ENCODE measurements at regions not wholly inside any gene's neighbourhood (a gene's known extent, or its start where the extent isn't known, plus 50 kb on each side); places are given as distances from the start of the nearest gene placed in this dataset.

- no peak overlapping the region for H4K8ac ChIP-seq (ENCODE audit: low read length)
Measured at GRCh38 chr12:97368462-97369163, 94.0 kb upstream of the RMST start.

DNA sequence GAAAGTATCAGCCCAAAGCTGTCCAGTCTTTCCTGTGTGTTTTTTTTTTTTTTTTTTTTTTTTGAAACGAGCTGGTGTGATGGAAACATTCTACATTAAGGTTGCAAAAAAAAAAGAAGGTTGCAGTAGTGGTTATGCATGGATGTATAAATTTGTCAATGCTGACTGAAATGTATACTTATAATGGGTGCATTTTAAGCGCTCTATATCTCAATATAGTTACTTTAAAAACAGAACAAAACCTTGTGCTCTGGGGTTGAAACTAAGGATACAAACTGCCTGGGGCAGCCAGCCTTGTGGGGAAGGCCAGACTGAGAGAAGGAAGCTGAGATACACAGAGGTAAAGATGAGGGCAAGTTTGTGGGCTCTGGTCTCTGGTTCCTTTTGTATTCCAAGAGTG is 87.3 kb upstream of the RMST start:
- H3K36me3 ChIP-seq (ENCODE audit: control insufficient read depth in 1 of 2, insufficient read depth in 2 of 2, low read depth in 1 of 2, low read length in 2 of 2) = no peaks in the 10 kb centered on the region
- WGBS = no CpG with 5 or more reads among the region's 2 CpGs
- no peak overlapping the region for H2BK15ac ChIP-seq (ENCODE audit: low read depth, poor library complexity, severe bottlenecking)
- H3K27ac ChIP-seq (ENCODE audit: low read length, poor library complexity, severe bottlenecking) = no peak overlapping the region
- H3K27me3 ChIP-seq (ENCODE audit: control insufficient read depth in 1 of 2, insufficient read depth in 1 of 2, low read length in 2 of 2) = no peaks in the 10 kb centered on the region
- H2AFZ ChIP-seq (ENCODE audit: low read depth, low read length) = no peak overlapping the region
- H3K4me2 ChIP-seq (ENCODE audit: low read length, poor library complexity, severe bottlenecking) = no peak overlapping the region
- no peak overlapping the region for H2AK5ac ChIP-seq (ENCODE audit: low read length, severe bottlenecking)
- no peak overlapping the region for H4K8ac ChIP-seq (ENCODE audit: low read length)
- H4K91ac ChIP-seq (ENCODE audit: low read length) = no peak overlapping the region
- H3K4me1 ChIP-seq (ENCODE audit: control insufficient read depth, insufficient read depth, low read depth, low read length) = no peaks in the 10 kb centered on the region
- no peak overlapping the region for H2BK120ac ChIP-seq (ENCODE audit: low read depth, low read length)
- H3K4me3 ChIP-seq (ENCODE audit: insufficient read depth in 1 of 2, low read depth in 1 of 2, low read length in 2 of 2) = no peak overlapping the region
- no peaks in the 10 kb centered on the region for H3K79me1 ChIP-seq (replicated peaks; ENCODE audit: low read length, poor library complexity, severe bottlenecking)
- no peak overlapping the region for H3K4ac ChIP-seq (ENCODE audit: low read depth in 1 of 2, low read length in 2 of 2)
- no peak overlapping the region for H3K18ac ChIP-seq (ENCODE audit: low read depth in 1 of 2, low read length in 2 of 2)
- DNase-seq = no peak
- H2BK12ac ChIP-seq (ENCODE audit: low read length in 2 of 2) = no peak overlapping the region
- H3K9ac ChIP-seq (ENCODE audit: low read length) = no peak overlapping the region
- H3K9me3 ChIP-seq (ENCODE audit: control insufficient read depth, low read length) = no peaks in the 10 kb centered on the region
- no peak overlapping the region for H3K14ac ChIP-seq (ENCODE audit: low read length in 2 of 2)
- no peak overlapping the region for H2BK5ac ChIP-seq (ENCODE audit: low read depth, low read length, poor library complexity, severe bottlenecking)
- no peak overlapping the region for H3K23ac ChIP-seq (ENCODE audit: low read length in 2 of 2)

More at GRCh38 chr12:97368462-97369163, 94.0 kb upstream of the RMST start:
- Histone ChIP-seq H3K9me3 (ENCODE audit: control insufficient read depth, low read length) (no peaks in the 10 kb centered on the region), H3K4me2 (ENCODE audit: low read length, poor library complexity, severe bottlenecking) (no peak overlapping the region), H3K4me3 (ENCODE audit: insufficient read depth in 1 of 2, low read depth in 1 of 2, low read length in 2 of 2) (no peak overlapping the region), H3K27me3 (ENCODE audit: control insufficient read depth in 1 of 2, insufficient read depth in 1 of 2, low read length in 2 of 2) (no peaks in the 10 kb centered on the region), H3K18ac (ENCODE audit: low read depth in 1 of 2, low read length in 2 of 2) (no peak overlapping the region), H4K91ac (ENCODE audit: low read length) (no peak overlapping the region), H3K14ac (ENCODE audit: low read length in 2 of 2) (no peak overlapping the region), H3K4ac (ENCODE audit: low read depth in 1 of 2, low read length in 2 of 2) (no peak overlapping the region), H3K36me3 (ENCODE audit: control insufficient read depth in 1 of 2, insufficient read depth in 2 of 2, low read depth in 1 of 2, low read length in 2 of 2) (no peaks in the 10 kb centered on the region), H2AK5ac (ENCODE audit: low read length, severe bottlenecking) (no peak overlapping the region), H2BK15ac (ENCODE audit: low read depth, poor library complexity, severe bottlenecking) (no peak overlapping the region), H2BK12ac (ENCODE audit: low read length in 2 of 2) (no peak overlapping the region), H3K23ac (ENCODE audit: low read length in 2 of 2) (no peak overlapping the region), H3K27ac (ENCODE audit: low read length, poor library complexity, severe bottlenecking) (no peak overlapping the region), H3K9ac (ENCODE audit: low read length) (no peak overlapping the region), H2AFZ (ENCODE audit: low read depth, low read length) (no peak overlapping the region), H3K79me1 (replicated peaks; ENCODE audit: low read length, poor library complexity, severe bottlenecking) (no peaks in the 10 kb centered on the region), H3K4me1 (ENCODE audit: control insufficient read depth, insufficient read depth, low read depth, low read length) (peaks cover 2% of the 10 kb centered on the region), H2BK120ac (ENCODE audit: low read depth, low read length) (no peak overlapping the region), H2BK5ac (ENCODE audit: low read depth, low read length, poor library complexity, severe bottlenecking) (no peak overlapping the region)
- 70% methylated on average over 5 of the region's 7 CpGs for WGBS
- DNase-seq = no peak

- Histone ChIP-seq H3K9ac (ENCODE audit: low read length) (no peak overlapping the region), H3K14ac (ENCODE audit: low read length in 2 of 2) (no peak overlapping the region), H2BK120ac (ENCODE audit: low read depth, low read length) (no peak overlapping the region)
Measured at GRCh38 chr12:97380440-97380839, 82.2 kb upstream of the RMST start.

DNA sequence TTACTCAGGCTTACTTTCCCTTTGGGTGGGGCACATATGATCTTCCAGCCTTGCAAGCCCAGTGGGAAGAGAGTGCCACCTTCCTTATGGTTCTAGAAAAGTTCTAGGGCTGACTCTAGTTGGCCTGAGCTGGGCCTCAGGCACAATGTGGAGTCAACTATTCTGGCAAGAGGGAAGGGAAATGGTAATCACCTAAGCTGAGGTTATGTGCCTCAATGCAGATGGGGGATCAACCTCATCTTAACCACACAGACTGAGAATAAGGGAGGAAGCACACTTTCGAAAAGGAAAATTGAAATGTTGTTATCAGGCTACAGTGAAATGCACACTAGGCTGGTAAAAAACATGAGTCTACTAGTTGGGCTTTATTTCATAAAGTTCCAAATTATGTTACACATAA is 77.5 kb upstream of the RMST start:
- no peak overlapping the region for H2BK15ac ChIP-seq (ENCODE audit: low read depth, poor library complexity, severe bottlenecking)
- no peaks in the 10 kb centered on the region for H3K27me3 ChIP-seq (ENCODE audit: control insufficient read depth in 1 of 2, insufficient read depth in 1 of 2, low read length in 2 of 2)
- no peak overlapping the region for H3K14ac ChIP-seq (ENCODE audit: low read length in 2 of 2)
- H3K4me1 ChIP-seq (ENCODE audit: control insufficient read depth, insufficient read depth, low read depth, low read length) = peaks cover 6% of the 10 kb centered on the region
- H3K18ac ChIP-seq (ENCODE audit: low read depth in 1 of 2, low read length in 2 of 2) = no peak overlapping the region
- H2BK12ac ChIP-seq (ENCODE audit: low read length in 2 of 2) = no peak overlapping the region
- H3K36me3 ChIP-seq (ENCODE audit: control insufficient read depth in 1 of 2, insufficient read depth in 2 of 2, low read depth in 1 of 2, low read length in 2 of 2) = no peaks in the 10 kb centered on the region
- H3K9ac ChIP-seq (ENCODE audit: low read length) = no peak overlapping the region
- WGBS = no CpG with 5 or more reads among the region's 1 CpG
- no peak overlapping the region for H4K91ac ChIP-seq (ENCODE audit: low read length)
- H3K9me3 ChIP-seq (ENCODE audit: control insufficient read depth, low read length) = no peaks in the 10 kb centered on the region
- no peaks in the 10 kb centered on the region for H3K79me1 ChIP-seq (replicated peaks; ENCODE audit: low read length, poor library complexity, severe bottlenecking)
- H2BK5ac ChIP-seq (ENCODE audit: low read depth, low read length, poor library complexity, severe bottlenecking) = peak overlapping the region; percentile 59
- H3K4me3 ChIP-seq (ENCODE audit: insufficient read depth in 1 of 2, low read depth in 1 of 2, low read length in 2 of 2) = no peak overlapping the region
- H3K4me2 ChIP-seq (ENCODE audit: low read length, poor library complexity, severe bottlenecking) = no peak overlapping the region
- no peak overlapping the region for H4K8ac ChIP-seq (ENCODE audit: low read length)
- H3K23ac ChIP-seq (ENCODE audit: low read length in 2 of 2) = no peak overlapping the region
- H2BK120ac ChIP-seq (ENCODE audit: low read depth, low read length) = no peak overlapping the region
- H2AK5ac ChIP-seq (ENCODE audit: low read length, severe bottlenecking) = peak overlapping the region; percentile 42
- no peak overlapping the region for H2AFZ ChIP-seq (ENCODE audit: low read depth, low read length)
- H3K27ac ChIP-seq (ENCODE audit: low read length, poor library complexity, severe bottlenecking) = peak overlapping the region; percentile 98
- no peak for DNase-seq
- no peak overlapping the region for H3K4ac ChIP-seq (ENCODE audit: low read depth in 1 of 2, low read length in 2 of 2)

More at GRCh38 chr12:97380440-97380839, 82.2 kb upstream of the RMST start:
- H2BK15ac ChIP-seq (ENCODE audit: low read depth, poor library complexity, severe bottlenecking) = no peak overlapping the region
- peaks cover 1% of the 10 kb centered on the region for H3K4me1 ChIP-seq (ENCODE audit: control insufficient read depth, insufficient read depth, low read depth, low read length)
- WGBS = 71% methylated on average over 2 of the region's 2 CpGs
- no peak overlapping the region for H3K4me3 ChIP-seq (ENCODE audit: insufficient read depth in 1 of 2, low read depth in 1 of 2, low read length in 2 of 2)
- no peak overlapping the region for H4K8ac ChIP-seq (ENCODE audit: low read length)
- no peak overlapping the region for H3K18ac ChIP-seq (ENCODE audit: low read depth in 1 of 2, low read length in 2 of 2)
- no peaks in the 10 kb centered on the region for H3K9me3 ChIP-seq (ENCODE audit: control insufficient read depth, low read length)
- no peak overlapping the region for H2AFZ ChIP-seq (ENCODE audit: low read depth, low read length)
- no peak overlapping the region for H2BK5ac ChIP-seq (ENCODE audit: low read depth, low read length, poor library complexity, severe bottlenecking)
- no peak overlapping the region for H3K27ac ChIP-seq (ENCODE audit: low read length, poor library complexity, severe bottlenecking)
- no peak overlapping the region for H3K23ac ChIP-seq (ENCODE audit: low read length in 2 of 2)
- no peak overlapping the region for H2AK5ac ChIP-seq (ENCODE audit: low read length, severe bottlenecking)
- H2BK12ac ChIP-seq (ENCODE audit: low read length in 2 of 2) = no peak overlapping the region
- no peak overlapping the region for H3K4me2 ChIP-seq (ENCODE audit: low read length, poor library complexity, severe bottlenecking)
- H3K4ac ChIP-seq (ENCODE audit: low read depth in 1 of 2, low read length in 2 of 2) = no peak overlapping the region
- no peak overlapping the region for H4K91ac ChIP-seq (ENCODE audit: low read length)
- H3K79me1 ChIP-seq (replicated peaks; ENCODE audit: low read length, poor library complexity, severe bottlenecking) = no peaks in the 10 kb centered on the region
- no peaks in the 10 kb centered on the region for H3K36me3 ChIP-seq (ENCODE audit: control insufficient read depth in 1 of 2, insufficient read depth in 2 of 2, low read depth in 1 of 2, low read length in 2 of 2)
- no peak for DNase-seq
- H3K27me3 ChIP-seq (ENCODE audit: control insufficient read depth in 1 of 2, insufficient read depth in 1 of 2, low read length in 2 of 2) = no peaks in the 10 kb centered on the region
